Pancreas (tissue), 10 donors: ENCODE measurements at regions not wholly inside any gene's neighbourhood (a gene's known extent, or its start where the extent isn't known, plus 50 kb on each side); places are given as distances from the start of the nearest gene placed in this dataset.

Source experiments
- ATAC-seq, 4 donors: fragments of 200-7000 bp; cut with Tn5 transposase; one replicate each; pipeline versions ENCODE4 v1.8.0 to v1.9.1; 2020; ENCODE audit warnings: mild to moderate bottlenecking in 4 of 4, moderate library complexity in 4 of 4
- DNase-seq, 6 donors: peaks; one replicate each; pipeline ENCODE4 v3.0.0-alpha.2; 2020
- FAIRE-seq: peaks from 2 replicates; lab custom pipeline; 2012; peaks lifted over from hg19 to GRCh38; lab: Jason Lieb, UNC
- H3K27ac ChIP-seq, 4 donors: fragments of 200-600 bp; sonication (generic); 1 replicate in 3 of 4; 2 replicates in 1 of 4; pipeline versions ENCODE4 v1.5.0 to v1.8.0; 2020
- H3K27me3 ChIP-seq, 4 donors: fragments of 200-600 bp; one replicate each; pipeline ENCODE4 v1.8.0; 2021
- H3K36me3 ChIP-seq, 3 donors: fragments of 200-600 bp; sonication (generic) in 1 of 3; one replicate each; pipeline versions ENCODE4 v1.5.0 to v1.8.0; 2020 to 2021
- H3K4me1 ChIP-seq, 3 donors: fragments of 200-600 bp; one replicate each; pipeline ENCODE4 v1.8.0; 2021
- H3K4me3 ChIP-seq, 4 donors: fragments of 200-600 bp; sonication (generic) in 2 of 4; one replicate each; pipeline versions ENCODE4 v1.5.0 to v1.8.0; 2020 to 2021
- H3K9me3 ChIP-seq, 4 donors: fragments of 200-600 bp; one replicate each; pipeline ENCODE4 v1.8.0; 2021
- CTCF ChIP-seq, 4 donors: fragments of 200-600 bp; sonication (generic) in 3 of 4; IDR thresholded peaks; one replicate each; pipeline versions ENCODE4 v1.5.0 to v1.8.0; 2021; ENCODE audit warnings: antibody characterized with exemption in 4 of 4
- WGBS, 2 donors: extraction: QIAGEN DNeasy Blood & Tissue Kit; methylation state at CpG; one replicate each; pipeline ENCODE4 v1.1.7; 2013; 5-methylcytosine and 5-hydroxymethylcytosine counted together
- intact Hi-C, 3 donors: fragments of 100-400 bp; cut with DNase I; formaldehyde crosslinking; loops; one replicate each; pipeline versions ENCODE4 v1.11.1 to v1.14.2; 2022
- donor health status: healthy with polysubstance abuse.
- donor health status: DM: no; HTN: no; CAD: no; lungs with moderate emphysema.
- donor health status: DM: no; HTN: no; CAD: no.
- donor health status: control.
- donor health status: control.
- donor health status: Bipolar disorder and iron deficiency.
- donor health status: DM: yes; HTN: yes; CAD: no.
- donor health status: DM: no; HTN: no; CAD: no.
- donor health status: DM: no; HTN: no; CAD: no.
- donor health status: DM: yes; HTN: yes; CAD: no.

DNA sequence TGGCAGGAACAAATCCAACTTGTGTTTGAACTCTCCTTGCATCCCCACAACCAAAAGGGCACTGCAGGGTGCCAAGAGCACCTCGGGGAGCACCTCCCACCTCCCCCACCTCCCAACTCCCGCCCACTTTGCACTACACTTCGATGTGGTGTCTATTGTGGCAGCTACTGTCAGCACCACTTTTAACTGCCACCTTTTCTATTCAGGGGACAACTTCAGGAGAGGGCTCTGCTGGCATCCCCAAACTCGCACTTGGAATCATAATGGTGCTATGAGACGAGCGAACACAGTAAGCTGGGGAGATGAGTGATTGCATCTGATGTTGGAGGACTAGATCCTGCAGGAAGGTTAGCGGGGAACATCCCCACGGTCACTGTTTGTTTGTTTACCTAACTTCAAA, 238.2 kb upstream of the PROX1 start:
- no peak for DNase-seq
- intact Hi-C loops, result no loop called here
- Histone ChIP-seq H3K4me3 (no peak overlapping the region), H3K27ac (no peak overlapping the region), H3K27me3 (no peaks in the 10 kb centered on the region), H3K4me1 (peaks cover 0 to 13% (median 2%) of the 10 kb centered on the region in 3 donors), H3K9me3 (no peaks in the 10 kb centered on the region), H3K36me3 (no peaks in the 10 kb centered on the region)
- ATAC-seq, result no peak
- WGBS, 2 donors, result 75 to 80% methylated on average over 8 of the region's 8 CpGs
- no peak for FAIRE-seq
- no peak for TF ChIP-seq CTCF (IDR thresholded peaks at IDR 0.05)

DNA sequence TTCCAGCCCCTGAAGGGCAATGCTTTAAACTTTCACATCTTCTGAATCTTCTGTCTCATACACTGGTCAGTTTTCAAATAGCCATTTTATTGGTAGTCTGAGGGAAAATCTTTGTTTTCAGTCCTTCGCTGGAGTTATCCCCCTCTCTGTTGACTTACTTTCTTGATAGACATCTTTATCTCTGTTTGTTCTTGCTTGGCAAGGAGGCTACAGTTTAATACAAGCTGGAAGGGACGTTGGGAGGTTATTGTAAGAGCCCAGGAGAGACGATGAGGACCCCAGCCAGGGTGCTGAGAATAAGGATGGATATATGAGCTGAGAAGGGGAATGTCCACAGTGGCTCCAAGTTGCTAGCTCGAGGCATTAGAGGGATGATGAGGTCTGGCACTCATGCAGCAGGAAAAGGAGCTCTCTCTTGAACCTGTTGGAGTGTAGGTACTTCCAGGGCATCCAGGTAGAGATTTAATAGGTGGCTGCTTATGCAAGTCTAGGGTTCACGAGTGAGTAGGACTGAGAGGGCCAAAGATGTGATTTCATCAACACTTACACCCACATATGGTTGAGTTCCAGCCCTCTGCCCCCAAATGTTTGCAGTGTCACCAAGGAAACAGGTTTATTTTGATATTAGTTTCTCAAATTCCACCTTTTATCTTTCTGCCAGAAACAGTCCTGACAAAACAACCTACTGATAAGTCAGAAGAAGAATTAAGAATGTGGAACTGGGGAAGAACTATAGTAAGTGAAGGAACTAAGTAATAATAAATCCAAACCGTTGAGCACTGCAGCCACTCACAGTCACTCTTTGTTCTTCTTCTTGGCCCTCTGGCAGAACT, 237.3 kb upstream of the PROX1 start:
- Histone ChIP-seq H3K27ac (peak overlapping the region in 1 of 4 donors; percentile 10), H3K36me3 (no peaks in the 10 kb centered on the region), H3K27me3 (no peaks in the 10 kb centered on the region), H3K4me3 (no peak overlapping the region), H3K4me1 (peaks cover 0 to 13% (median 2%) of the 10 kb centered on the region in 3 donors), H3K9me3 (no peaks in the 10 kb centered on the region)
- WGBS, 2 donors, result 17 to 19% methylated on average over 6 of the region's 6 CpGs
- DNase-seq (peak in 1 of 6 donors; percentile 11), FAIRE-seq (no peak), ATAC-seq (peak; percentile 53 to 94 (median 76))
- no peak for TF ChIP-seq CTCF (IDR thresholded peaks at IDR 0.05)
- intact Hi-C loops, result no loop called here

- DNase-seq (no peak), FAIRE-seq (no peak), ATAC-seq (no peak)
- Histone ChIP-seq H3K4me1 (peaks cover 0 to 13% (median 2%) of the 10 kb centered on the region in 3 donors), H3K27ac (no peak overlapping the region), H3K36me3 (no peaks in the 10 kb centered on the region), H3K27me3 (no peaks in the 10 kb centered on the region), H3K9me3 (no peaks in the 10 kb centered on the region), H3K4me3 (no peak overlapping the region)
- 92 to 95% methylated on average over 1 of the region's 1 CpG for WGBS, 2 donors
- intact Hi-C loops, result no loop called here
- TF ChIP-seq CTCF (IDR thresholded peaks at IDR 0.05), result no peak
Observed at GRCh38 chr1:213751064-213751397, 236.7 kb upstream of the PROX1 start.

DNA sequence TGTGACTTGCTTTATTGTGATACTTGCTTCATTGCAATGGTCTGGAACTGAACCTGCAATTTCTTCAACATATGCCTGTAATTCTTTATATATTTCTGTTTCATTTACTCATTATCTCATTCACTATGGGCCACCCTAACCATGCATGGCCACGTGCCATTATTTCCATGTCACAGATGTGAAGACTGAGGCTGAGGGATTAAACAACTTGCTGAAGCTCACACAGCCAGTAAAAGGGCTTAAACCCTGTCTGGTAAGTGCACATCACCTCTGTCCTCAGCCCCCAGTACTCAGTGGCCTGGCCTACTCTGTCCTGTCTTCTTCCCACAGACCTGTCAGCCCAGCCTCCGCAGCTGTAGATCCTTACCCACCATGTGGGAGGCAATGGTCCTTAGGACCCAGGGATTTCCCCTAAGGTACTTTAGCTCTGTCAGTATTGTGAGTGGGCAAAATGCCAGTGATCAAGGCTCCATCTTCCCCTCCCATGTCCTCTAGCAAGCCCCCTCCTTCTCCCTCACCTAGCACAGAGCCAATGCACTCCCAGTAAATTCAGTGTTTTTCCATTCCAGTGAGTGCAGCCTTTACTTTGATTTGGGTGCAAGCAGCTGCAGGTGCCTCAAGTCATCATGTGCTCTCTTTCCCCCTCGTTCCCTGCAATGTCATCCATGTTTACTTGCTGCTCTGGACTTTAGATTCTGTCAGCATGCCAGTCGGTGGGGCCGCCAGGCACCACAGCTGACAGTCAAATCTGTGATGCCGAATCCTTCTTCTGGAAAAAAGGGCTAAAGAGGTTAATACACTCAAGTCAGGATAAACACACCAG, 228.2 kb upstream of the PROX1 start:
- intact Hi-C loops, result no loop called here
- no peaks in the 10 kb centered on the region for H3K9me3 ChIP-seq
- FAIRE-seq (no peak), DNase-seq (peak in 2 of 6 donors; percentile 25 to 32), ATAC-seq (peak; percentile 40 to 92 (median 80))
- no peaks in the 10 kb centered on the region for H3K36me3 ChIP-seq
- 38 to 40% methylated on average over 6 of the region's 6 CpGs for WGBS, 2 donors
- no peaks in the 10 kb centered on the region for H3K27me3 ChIP-seq
- H3K4me1 ChIP-seq, result peaks cover 0 to 5% (median 3%) of the 10 kb centered on the region in 3 donors
- H3K4me3 ChIP-seq, result no peak overlapping the region
- no peak for TF ChIP-seq CTCF (IDR thresholded peaks at IDR 0.05)
- H3K27ac ChIP-seq, result no peak overlapping the region
